Caco-2 (cell line): ENCODE measurements at regions not wholly inside any gene's neighbourhood (a gene's known extent, or its start where the extent isn't known, plus 50 kb on each side); places are given as distances from the start of the nearest gene placed in this dataset.

Source experiments
- BruUV-seq: library from RNA; stranded (reverse); fragments of 400-500 nt; replicated peaks from 2 replicates; lab custom pipeline; 2021; lab: Mats Ljungman, UMichigan
- CTCF ChIA-PET: fragments of 300-600 bp; sonication (Branson Sonifier 250); formaldehyde crosslinking; loops from one replicate; lab custom pipeline; 2022; ENCODE audit warnings: antibody characterized with exemption; lab: Charles Lee
- POLR2A ChIA-PET: fragments of 300-600 bp; sonication (Branson Sonifier 250); formaldehyde crosslinking; loops from one replicate; lab custom pipeline; 2022; ENCODE audit warnings: antibody characterized with exemption; lab: Charles Lee
- DNase-seq, 2 experiments: peaks; one replicate each; pipeline versions ENCODE4 v3.0.0 to v3.0.0-alpha.2; 2020 to 2022
- H3K27me3 ChIP-seq: replicated peaks from 2 replicates; pipeline ENCODE4 v1.6.0; 2011; ENCODE audit warnings: low read length; ENCODE audit not compliant: control insufficient read depth, insufficient read depth
- H3K36me3 ChIP-seq: 2 replicates; pipeline ENCODE4 v1.5.1; 2011; ENCODE audit warnings: low read length; ENCODE audit not compliant: control insufficient read depth, insufficient read depth
- H3K4me1 ChIP-seq: fragments of 250-450 bp; sonication (Bioruptor Pico); 2 replicates; pipeline ENCODE4 v1.5.1; 2020; ENCODE audit warnings: mild to moderate bottlenecking
- H3K4me3 ChIP-seq: 2 replicates; pipeline ENCODE4 v1.5.1; 2011; ENCODE audit warnings: low read depth, mild to moderate bottlenecking, control low read depth, low read length
- H3K9me3 ChIP-seq: fragments of 250-450 bp; sonication (Bioruptor Pico); 2 replicates; pipeline ENCODE4 v1.5.1; 2020; ENCODE audit warnings: mild to moderate bottlenecking, moderate library complexity
- H3K27ac Mint-ChIP-seq: one replicate; pipeline ENCODE4 v1.8.0; 2022; ENCODE audit warnings: mixed read lengths; ENCODE audit not compliant: unreplicated experiment
- H3K27me3 Mint-ChIP-seq: one replicate; pipeline ENCODE4 v1.8.0; 2022; ENCODE audit warnings: mixed read lengths; ENCODE audit not compliant: insufficient read depth, unreplicated experiment
- H3K36me3 Mint-ChIP-seq: one replicate; pipeline ENCODE4 v1.8.0; 2022; ENCODE audit warnings: mild to moderate bottlenecking, mixed read lengths; ENCODE audit not compliant: insufficient read depth, unreplicated experiment
- H3K4me1 Mint-ChIP-seq: one replicate; pipeline ENCODE4 v1.8.0; 2022; ENCODE audit warnings: low read depth, mixed read lengths; ENCODE audit not compliant: unreplicated experiment
- H3K4me3 Mint-ChIP-seq: one replicate; pipeline ENCODE4 v1.8.0; 2022; ENCODE audit warnings: mild to moderate bottlenecking, moderate library complexity, mixed read lengths; ENCODE audit not compliant: unreplicated experiment
- H3K9me3 Mint-ChIP-seq: one replicate; pipeline ENCODE4 v1.8.0; 2022; ENCODE audit warnings: mixed read lengths; ENCODE audit not compliant: unreplicated experiment
- CTCF ChIP-seq, 2 experiments: fragments of 200-600 bp in 1 of 2; IDR thresholded peaks; 1 replicate in 1 of 2; 2 replicates in 1 of 2; pipeline versions ENCODE4 v1.5.1 to v1.8.0; 2011 to 2022; ENCODE audit warnings: antibody characterized with exemption in 1 of 2, control low read depth in 1 of 2, inconsistent platforms in 1 of 2, low read depth in 1 of 2, low read length in 1 of 2, mild to moderate bottlenecking in 1 of 2, moderate library complexity in 1 of 2; ENCODE audit not compliant: insufficient read depth in 1 of 2, severe bottlenecking in 1 of 2, unreplicated experiment in 1 of 2
- intact Hi-C: fragments of 100-400 bp; cut with micrococcal nuclease; formaldehyde crosslinking; loops from one replicate; pipeline ENCODE4 v1.10.0; 2022; ENCODE audit not compliant: unreplicated experiment

- TF ChIP-seq CTCF (IDR thresholded peaks at IDR 0.05; ENCODE audit: insufficient read depth in 1 of 2, low read depth in 1 of 2, low read length in 1 of 2, severe bottlenecking in 1 of 2, unreplicated experiment in 1 of 2), result no peak
- intact Hi-C loops, result no loop called here
- no TSS peak for BruUV-seq
- DNase-seq, result no peak
- Mint-ChIP-seq H3K4me3 (no peak overlapping the region), H3K9me3 (no peaks in the 10 kb centered on the region), H3K27me3 (peaks cover 6% of the 10 kb centered on the region), H3K36me3 (no peaks in the 10 kb centered on the region), H3K4me1 (no peaks in the 10 kb centered on the region), H3K27ac (no peak overlapping the region)
- no peak overlapping the region for H3K4me3 ChIP-seq
- H3K27me3 ChIP-seq, result no peaks in the 10 kb centered on the region
- H3K9me3 ChIP-seq, result no peaks in the 10 kb centered on the region
- ChIA-PET CTCF (interaction anchor here (0.6 kb wide), 1 partner anchor 27 kb away, joined by 3 read pairs; no protein-coding TSS in a partner anchor), POLR2A (no interaction called here)
- H3K4me1 ChIP-seq, result no peaks in the 10 kb centered on the region
- no peaks in the 10 kb centered on the region for H3K36me3 ChIP-seq
Measured at GRCh38 chr1:170436928-170437327, 95.0 kb upstream of the GORAB start.

- POLR2A ChIA-PET, result no interaction called here
- Histone ChIP-seq H3K27me3 (no peaks in the 10 kb centered on the region), H3K9me3 (no peaks in the 10 kb centered on the region), H3K4me3 (no peak overlapping the region), H3K4me1 (no peaks in the 10 kb centered on the region), H3K36me3 (no peaks in the 10 kb centered on the region)
- intact Hi-C loops, result no loop called here
- H3K27me3 Mint-ChIP-seq, result no peaks in the 10 kb centered on the region
- no TSS peak for BruUV-seq
- no peak for TF ChIP-seq CTCF (IDR thresholded peaks at IDR 0.05; ENCODE audit: insufficient read depth in 1 of 2, low read depth in 1 of 2, low read length in 1 of 2, severe bottlenecking in 1 of 2, unreplicated experiment in 1 of 2)
- H3K27ac Mint-ChIP-seq, result no peak overlapping the region
- no peaks in the 10 kb centered on the region for H3K36me3 Mint-ChIP-seq
- no peak for DNase-seq
- H3K4me1 Mint-ChIP-seq, result no peaks in the 10 kb centered on the region
- CTCF ChIA-PET, result no interaction called here
- H3K9me3 Mint-ChIP-seq, result no peaks in the 10 kb centered on the region
- no peak overlapping the region for H3K4me3 Mint-ChIP-seq
Measured at GRCh38 chr1:170445096-170445495, 86.9 kb upstream of the GORAB start.

GRCh38 chr1:170448661-170449158 is 83.3 kb upstream of the GORAB start:
- ChIA-PET CTCF (no interaction called here), POLR2A (no interaction called here)
- H3K27me3 Mint-ChIP-seq, result no peaks in the 10 kb centered on the region
- BruUV-seq, result no TSS peak
- Histone ChIP-seq H3K4me3 (no peak overlapping the region), H3K4me1 (no peaks in the 10 kb centered on the region), H3K9me3 (no peaks in the 10 kb centered on the region), H3K27me3 (no peaks in the 10 kb centered on the region), H3K36me3 (no peaks in the 10 kb centered on the region)
- no peak overlapping the region for H3K27ac Mint-ChIP-seq
- TF ChIP-seq CTCF (IDR thresholded peaks at IDR 0.05; ENCODE audit: insufficient read depth in 1 of 2, low read depth in 1 of 2, low read length in 1 of 2, severe bottlenecking in 1 of 2, unreplicated experiment in 1 of 2), result no peak
- H3K4me1 Mint-ChIP-seq, result no peaks in the 10 kb centered on the region
- no peak for DNase-seq
- no peaks in the 10 kb centered on the region for H3K36me3 Mint-ChIP-seq
- H3K9me3 Mint-ChIP-seq, result no peaks in the 10 kb centered on the region
- intact Hi-C loops, result no loop called here
- no peak overlapping the region for H3K4me3 Mint-ChIP-seq
